ENCODE measurements at regions not wholly inside any gene's neighbourhood (a gene's known extent, or its start where the extent isn't known, plus 50 kb on each side); places are given as distances from the start of the nearest gene placed in this dataset.
A peak's percentile ranks its signal among the peaks of the same experiment; 100 is the strongest.

- DNase-seq: no peak
- Histone ChIP-seq H3K27me3 (ENCODE audit: insufficient read depth in 3 of 3, low read length in 2 of 3) (no peaks in the 10 kb centered on the region), H3K36me3 (ENCODE audit: insufficient read depth in 1 of 2, low read depth in 1 of 2) (no peaks in the 10 kb centered on the region), H3K4me3 (no peak overlapping the region), H3K27ac (no peak overlapping the region), H3K4me1 (no peaks in the 10 kb centered on the region), H3K9me3 (no peaks in the 10 kb centered on the region)
- 33 to 50% (median 40%) methylated on average over 4 of the region's 4 CpGs for whole genome bisulfite sequencing, 3 donors
- no peak for ATAC-seq
- intact Hi-C loops (cut with DNase I): loop anchor here (5.0 to 10.0 kb wide), 2 partner anchors 117 to 395 kb away; partner anchors contain the start of gene DTX4 (in 1 of the 2)
- TF ChIP-seq CTCF (IDR thresholded peaks at IDR 0.05): no peak
Measured at GRCh38 chr11:59289356-59290181, 69.1 kb upstream of the OR5AN1 start.

- Histone ChIP-seq H3K27me3 (ENCODE audit: insufficient read depth in 3 of 3, low read length in 2 of 3) (no peaks in the 10 kb centered on the region), H3K4me1 (no peaks in the 10 kb centered on the region), H3K9me3 (no peaks in the 10 kb centered on the region), H3K27ac (no peak overlapping the region), H3K4me3 (no peak overlapping the region), H3K36me3 (ENCODE audit: insufficient read depth in 1 of 2, low read depth in 1 of 2) (no peaks in the 10 kb centered on the region)
- DNase-seq: no peak
- 70 to 76% (median 72%) methylated on average over 2 of the region's 2 CpGs for WGBS, 3 donors
- intact Hi-C loops (cut with DNase I): loop anchor here (1.0 to 5.0 kb wide), 2 partner anchors 113 to 114 kb away; partner anchors contain the start of gene DTX4 (in 1 of the 2)
- ATAC-seq: no peak
- no peak for TF ChIP-seq CTCF (IDR thresholded peaks at IDR 0.05)
Measured at GRCh38 chr11:59285716-59286260, 72.9 kb upstream of the OR5AN1 start.

- no peak for TF ChIP-seq CTCF (IDR thresholded peaks at IDR 0.05)
- Histone ChIP-seq H3K4me3 (no peak overlapping the region), H3K27me3 (ENCODE audit: insufficient read depth in 3 of 3, low read length in 2 of 3) (no peaks in the 10 kb centered on the region), H3K36me3 (ENCODE audit: insufficient read depth in 1 of 2, low read depth in 1 of 2) (no peaks in the 10 kb centered on the region), H3K9me3 (no peaks in the 10 kb centered on the region), H3K4me1 (no peaks in the 10 kb centered on the region), H3K27ac (no peak overlapping the region)
- 41 to 50% (median 47%) methylated on average over 5 of the region's 5 CpGs for WGBS, 3 donors
- intact Hi-C loops (cut with DNase I): loop anchor here (1.0 to 5.0 kb wide), 2 partner anchors 112 to 113 kb away; partner anchors contain the start of gene DTX4 (in 1 of the 2)
- ATAC-seq: no peak
- DNase-seq: no peak
Measured at GRCh38 chr11:59284773-59285129, 72.0 kb upstream of the MPEG1 start.

GRCh38 chr11:59283825-59284772 lies 71.4 kb upstream of the MPEG1 start:
- H3K36me3 ChIP-seq (ENCODE audit: insufficient read depth in 1 of 2, low read depth in 1 of 2): no peaks in the 10 kb centered on the region
- H3K27me3 ChIP-seq (ENCODE audit: insufficient read depth in 3 of 3, low read length in 2 of 3): no peaks in the 10 kb centered on the region
- H3K4me1 ChIP-seq: no peaks in the 10 kb centered on the region
- H3K9me3 ChIP-seq: no peaks in the 10 kb centered on the region
- no peak overlapping the region for H3K4me3 ChIP-seq
- peak in 1 of 4 donors; percentile 60 for ATAC-seq
- TF ChIP-seq CTCF (IDR thresholded peaks at IDR 0.05): peak; percentile 71
- WGBS, 3 donors: 43 to 48% (median 44%) methylated on average over 14 of the region's 14 CpGs
- intact Hi-C loops (cut with DNase I): no loop called here
- H3K27ac ChIP-seq: no peak overlapping the region
- no peak for DNase-seq

Measured in psoas muscle (tissue), 7 donors.